GM19455 (cell line): ENCODE measurements at regions not wholly inside any gene's neighbourhood (a gene's known extent, or its start where the extent isn't known, plus 50 kb on each side); places are given as distances from the start of the nearest gene placed in this dataset.
"Not testable (repeated sequence)": the region's sequence is repeated elsewhere in the genome, so short reads cannot be mapped to it uniquely, and the experiment has no call there.

Source experiments
- ATAC-seq: cut with Tn5 transposase; IDR thresholded peaks from one replicate; pipeline ENCODE4 v1.9.1; 2021; ENCODE audit not compliant: unreplicated experiment

GRCh38 chr4:149870008-149870407, 54.4 kb upstream of the IQCM start:
- ATAC-seq: no peak

DNA sequence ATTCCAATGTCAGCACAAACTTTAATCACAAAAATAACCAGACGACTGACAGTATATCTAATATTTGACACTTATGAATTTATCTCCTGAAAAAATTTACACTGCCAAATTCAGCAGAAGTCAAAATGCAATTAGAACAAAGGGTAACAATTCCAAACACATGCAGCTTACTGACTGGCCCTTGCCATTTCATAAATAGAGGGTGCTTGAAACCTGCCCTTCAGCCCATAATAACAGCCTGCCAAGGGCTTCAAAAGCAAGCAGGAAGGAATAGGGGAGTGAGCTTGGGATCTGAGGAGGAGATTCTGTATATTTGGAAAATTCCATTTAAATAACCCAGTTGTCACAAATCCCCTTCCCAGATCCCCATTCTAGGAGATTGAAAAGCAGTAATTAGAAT, 66.1 kb upstream of the IQCM start:
- ATAC-seq: no peak

DNA sequence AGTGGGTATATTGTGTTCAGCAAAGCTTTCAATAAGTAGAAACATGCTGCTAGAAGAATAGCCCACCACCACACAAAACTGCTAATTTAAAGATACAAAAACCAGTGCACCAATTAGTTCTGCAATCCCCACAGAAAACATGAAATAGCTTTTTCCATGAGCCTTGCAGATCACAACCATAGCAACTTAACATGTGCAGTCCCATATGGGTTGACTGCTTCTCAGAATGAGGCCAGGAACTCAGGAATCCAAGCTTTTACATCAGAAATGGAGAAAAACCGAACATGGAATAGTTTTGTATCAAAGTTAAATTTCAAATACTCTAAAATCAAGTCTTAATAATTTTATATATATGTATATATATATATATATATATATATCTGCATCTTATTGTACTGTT, 66.6 kb upstream of the IQCM start:
- no peak for ATAC-seq

GRCh38 chr4:149884046-149884445, 68.4 kb upstream of the IQCM start:
- ATAC-seq: no peak

- no peak for ATAC-seq
Measured at GRCh38 chr4:149884529-149885181, 69.0 kb upstream of the IQCM start.

DNA sequence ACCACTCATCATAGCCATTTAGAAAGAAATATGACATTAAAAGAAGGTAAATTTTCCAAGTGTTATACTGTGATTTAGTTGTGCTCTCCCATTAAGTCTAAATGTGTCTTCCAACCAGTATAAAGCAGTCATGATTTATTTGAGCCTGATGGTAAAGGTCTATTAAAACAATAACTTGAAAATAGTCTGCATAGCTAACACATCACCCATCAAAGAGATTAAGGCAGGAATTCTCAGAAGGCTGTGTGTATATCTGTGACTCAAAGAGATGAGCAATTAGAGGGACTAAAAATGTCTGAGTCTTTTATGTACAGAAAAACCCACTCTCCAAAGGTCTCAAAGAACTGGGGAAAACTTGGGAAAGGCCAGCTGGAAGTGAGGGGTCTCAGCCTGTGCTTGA, 70.3 kb upstream of the IQCM start:
- ATAC-seq: no peak

GRCh38 chr4:149886786-149887490, 71.3 kb upstream of the IQCM start:
- no peak for ATAC-seq

DNA sequence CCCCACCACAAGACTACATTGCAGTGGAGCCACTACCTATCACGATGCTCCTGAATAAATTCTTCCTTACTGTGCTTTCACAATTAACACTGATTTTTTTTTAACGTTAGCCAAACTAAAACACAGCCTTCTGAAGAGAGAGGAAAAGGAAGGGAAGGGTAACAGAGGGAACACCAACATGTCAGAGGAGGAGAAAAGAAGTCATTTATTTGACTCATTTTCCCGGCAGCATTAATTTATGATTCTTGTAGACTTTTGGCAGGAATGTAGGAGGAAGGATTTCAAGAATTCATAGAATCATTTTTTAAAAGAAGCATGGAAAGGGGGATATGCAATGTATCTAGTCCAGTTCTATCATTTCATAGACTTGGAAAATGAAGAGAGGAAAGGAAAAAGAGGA, 74.3 kb upstream of the IQCM start:
- ATAC-seq: no peak

- ATAC-seq: no peak
Measured at GRCh38 chr4:149890531-149890930, 74.9 kb upstream of the IQCM start.

GRCh38 chr4:149891426-149891825, 75.8 kb upstream of the IQCM start:
- ATAC-seq: no peak

- ATAC-seq: no peak
Measured at GRCh38 chr4:149896432-149896831, 80.8 kb upstream of the IQCM start.

DNA sequence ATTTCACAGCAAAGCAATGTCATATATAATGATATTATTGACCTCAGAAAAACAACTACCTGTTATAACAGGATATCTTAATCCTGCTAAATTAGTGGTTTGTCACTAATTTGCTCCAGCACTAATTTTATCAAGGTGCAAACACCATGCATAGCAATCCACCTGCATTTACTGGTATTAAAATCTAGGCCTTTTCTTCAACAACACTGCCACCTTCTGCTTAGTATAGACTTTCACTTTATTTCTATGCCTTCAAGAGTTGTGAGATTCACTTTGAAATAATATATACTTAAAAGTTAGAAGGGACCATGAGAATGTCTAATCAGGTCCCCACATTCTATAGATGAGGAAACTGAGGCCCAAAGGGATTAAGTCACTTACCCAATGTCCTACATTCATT, 82.1 kb upstream of the IQCM start:
- ATAC-seq: peak; percentile 54

DNA sequence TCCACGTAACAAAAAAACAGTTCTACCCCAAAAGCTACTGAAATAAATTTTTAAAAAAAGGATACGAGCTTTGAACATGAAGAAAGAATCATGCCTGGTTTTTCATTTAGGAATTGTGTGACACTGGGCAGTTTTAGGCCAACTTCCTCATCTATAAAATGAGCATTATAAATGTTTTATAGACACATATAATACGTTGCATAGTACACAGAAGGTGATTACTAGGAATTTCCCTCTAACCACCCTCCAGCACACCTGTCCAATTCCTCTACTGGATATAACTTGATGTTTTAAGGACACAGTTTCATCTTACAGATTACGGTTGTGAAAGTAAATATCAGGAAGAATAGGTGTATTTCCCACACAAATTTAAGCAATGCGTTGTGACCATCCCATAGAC, 85.5 kb upstream of the IQCM start:
- ATAC-seq: no peak

DNA sequence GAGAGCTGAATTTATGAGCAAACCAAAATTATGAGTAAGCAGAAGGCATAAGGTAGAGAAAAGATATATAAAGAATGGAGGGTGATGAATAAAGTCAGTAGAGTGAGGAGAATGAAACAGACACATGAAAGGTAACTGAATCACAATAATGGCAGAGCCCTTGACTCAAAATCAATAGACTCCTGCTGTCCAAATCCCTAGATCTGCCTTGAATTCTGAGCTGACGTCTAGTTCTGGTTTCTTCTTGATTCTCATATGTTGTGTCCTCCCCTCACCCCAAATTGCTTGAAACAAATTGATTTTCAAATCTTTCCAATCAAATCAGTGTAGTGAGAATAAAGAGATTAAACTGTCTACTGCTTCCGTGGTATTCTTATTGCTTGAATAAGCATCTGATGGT, 86.6 kb upstream of the IQCM start:
- ATAC-seq: no peak

- no peak for ATAC-seq
Measured at GRCh38 chr4:149910177-149910576, 94.5 kb upstream of the IQCM start.

DNA sequence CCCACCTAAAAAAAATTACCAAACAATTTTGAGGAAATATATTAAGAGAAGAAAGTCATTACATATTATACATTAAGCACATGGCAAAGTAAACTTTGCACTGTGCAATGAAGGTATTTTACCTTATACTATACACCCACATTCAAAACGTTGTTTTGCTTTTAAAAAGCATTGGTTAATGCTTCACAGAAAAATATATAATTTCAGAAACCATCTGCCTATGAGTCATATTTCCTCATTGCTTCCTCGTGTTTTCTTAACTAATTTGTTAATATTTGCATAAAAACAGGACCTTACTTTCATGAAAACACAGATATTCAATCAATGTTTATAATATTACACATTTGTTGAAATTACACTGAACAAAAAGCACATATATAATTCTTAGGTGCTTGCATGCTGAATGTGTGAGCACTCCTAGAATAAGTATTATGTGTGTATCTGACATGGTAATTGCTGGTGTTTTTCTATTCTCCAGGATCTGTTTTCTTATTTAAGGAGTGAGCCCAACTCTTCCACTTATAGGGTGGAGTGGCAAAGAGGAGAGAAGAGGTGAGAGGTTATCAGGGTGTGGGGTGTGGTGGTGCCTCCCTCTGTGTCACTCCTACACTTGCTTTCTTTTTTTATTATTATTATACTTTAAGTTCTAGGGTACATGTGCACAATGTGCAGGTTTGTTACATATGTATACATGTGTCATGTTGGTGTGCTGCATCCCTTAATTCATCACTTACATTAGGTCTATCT, 95.1 kb upstream of the IQCM start:
- ATAC-seq: no peak

- no peak for ATAC-seq
Measured at GRCh38 chr4:149911354-149911753, 95.7 kb upstream of the IQCM start.

- ATAC-seq: no peak
Measured at GRCh38 chr4:149912000-149912399, 96.4 kb upstream of the IQCM start.

DNA sequence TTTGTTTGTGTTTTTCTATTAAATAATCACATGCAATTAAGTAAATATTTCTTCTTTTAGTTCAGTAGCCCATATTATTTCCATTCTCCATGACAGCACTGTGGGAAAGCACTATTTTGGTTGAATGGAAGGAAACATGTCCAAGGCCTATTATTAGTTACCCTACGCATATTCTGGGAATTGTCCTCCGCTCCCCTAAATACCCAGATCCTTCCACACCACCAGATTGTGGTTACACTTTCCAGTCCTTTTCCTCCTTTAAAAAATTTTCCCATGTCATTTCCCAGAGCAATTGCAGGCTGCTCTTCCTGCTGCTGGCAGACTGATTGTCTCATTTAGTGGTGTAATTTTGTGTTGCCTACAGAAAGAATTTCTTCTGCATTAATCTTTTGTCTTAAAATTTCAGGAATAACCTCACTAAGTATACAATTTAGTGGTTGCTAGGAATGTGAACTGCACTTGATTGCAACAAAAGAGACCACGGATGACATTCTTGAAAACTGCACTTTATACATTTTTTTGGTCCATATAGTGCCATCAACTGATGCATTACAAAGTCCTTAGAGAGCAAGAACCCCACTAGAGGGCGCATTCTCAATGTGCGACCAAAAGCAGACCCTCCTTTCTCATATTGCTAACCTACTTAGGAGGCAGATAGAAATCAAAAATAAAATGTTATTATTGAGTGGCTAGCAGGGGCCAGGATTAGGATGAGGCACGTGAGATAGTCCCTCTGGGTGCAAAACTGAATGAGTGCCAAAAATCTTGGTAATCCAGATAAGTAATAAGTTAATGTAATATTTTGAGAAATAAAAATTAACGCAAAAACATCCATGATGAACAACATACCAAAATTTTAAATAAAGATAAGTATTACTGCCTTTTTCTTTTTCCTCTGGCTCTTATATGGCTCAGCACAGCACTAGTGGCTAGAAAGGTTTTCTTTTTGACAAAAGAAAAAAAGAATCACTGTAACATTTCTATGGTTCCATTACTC, 98.8 kb upstream of the IQCM start:
- peak; percentile 79 for ATAC-seq

- not testable (repeated sequence) for ATAC-seq
Measured at GRCh38 chr4:149915735-149916134, 100.1 kb upstream of the IQCM start.

GRCh38 chr4:149923736-149924135, 108.1 kb upstream of the IQCM start:
- ATAC-seq: no peak
